Fibroblast of pulmonary artery (primary cell): ENCODE measurements at regions not wholly inside any gene's neighbourhood (a gene's known extent, or its start where the extent isn't known, plus 50 kb on each side); places are given as distances from the start of the nearest gene placed in this dataset.

ENCODE experiments used
- DNase-seq: peaks from one replicate; pipeline ENCODE4 v3.0.0-alpha.2; 2010; ENCODE audit warnings: low read depth
- H3K4me3 ChIP-seq: replicated peaks from 2 replicates; pipeline ENCODE4 v1.5.1; 2011; ENCODE audit warnings: low read depth, mild to moderate bottlenecking, control low read depth, low read length, moderate library complexity
- CTCF ChIP-seq: IDR thresholded peaks from 2 replicates; pipeline ENCODE4 v1.5.1; 2011; ENCODE audit warnings: mild to moderate bottlenecking, control low read depth, low read length, inconsistent platforms; ENCODE audit errors: missing control alignments

DNA sequence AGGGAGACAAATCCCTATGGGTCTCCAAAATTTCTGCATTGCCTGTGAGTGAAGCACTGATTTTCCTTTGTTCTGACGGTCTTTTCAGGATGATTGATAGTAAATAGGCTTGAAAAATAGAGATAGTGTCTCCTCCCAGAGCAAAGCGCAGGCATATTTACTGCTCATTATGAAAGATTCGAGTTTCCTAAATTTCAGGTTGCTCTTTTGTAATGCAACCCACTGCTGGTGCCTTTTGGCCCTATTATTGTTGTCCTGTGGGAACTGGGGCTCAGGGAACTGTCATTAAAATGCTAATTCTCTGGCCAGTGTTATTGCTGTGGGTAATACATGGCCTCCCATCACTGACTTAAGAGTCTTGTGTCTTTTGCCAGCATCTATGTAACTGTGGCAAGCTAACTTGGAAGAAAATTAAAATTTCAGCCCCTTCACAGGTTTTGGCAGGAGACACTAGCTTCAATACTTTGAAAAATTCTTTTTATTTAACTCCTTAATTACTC is 754.1 kb upstream of the MAP3K7 start:
- no peak overlapping the region for H3K4me3 ChIP-seq
- no peak for DNase-seq
- TF ChIP-seq CTCF = no peak

DNA sequence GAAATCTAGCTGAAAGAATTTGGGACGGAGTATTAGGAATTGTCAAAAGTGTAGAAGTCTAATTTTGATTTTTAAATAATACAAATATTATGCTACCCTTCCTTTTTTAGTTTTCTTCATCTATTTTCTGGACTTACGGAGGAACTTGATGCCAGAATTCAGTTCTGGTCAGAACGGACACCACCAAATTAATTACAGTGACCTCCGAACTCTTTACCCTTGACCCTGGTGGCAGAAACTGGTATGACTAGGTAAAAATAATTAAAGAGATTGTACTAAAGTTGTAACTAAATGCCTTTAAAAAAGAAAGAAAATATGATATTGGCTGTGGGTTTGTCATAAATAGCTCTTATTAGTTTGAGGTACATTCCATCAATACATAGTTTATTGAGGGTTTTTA is 751.1 kb upstream of the MAP3K7 start:
- TF ChIP-seq CTCF = no peak
- no peak for DNase-seq
- H3K4me3 ChIP-seq = no peak overlapping the region

- TF ChIP-seq CTCF = no peak
- DNase-seq = no peak
- H3K4me3 ChIP-seq = no peak overlapping the region
These were observed 744.0 kb upstream of the MAP3K7 start for GRCh38 chr6:91330896-91331295.

GRCh38 chr6:91328241-91328640 is 741.4 kb upstream of the MAP3K7 start:
- no peak for TF ChIP-seq CTCF
- H3K4me3 ChIP-seq = no peak overlapping the region
- no peak for DNase-seq

DNA sequence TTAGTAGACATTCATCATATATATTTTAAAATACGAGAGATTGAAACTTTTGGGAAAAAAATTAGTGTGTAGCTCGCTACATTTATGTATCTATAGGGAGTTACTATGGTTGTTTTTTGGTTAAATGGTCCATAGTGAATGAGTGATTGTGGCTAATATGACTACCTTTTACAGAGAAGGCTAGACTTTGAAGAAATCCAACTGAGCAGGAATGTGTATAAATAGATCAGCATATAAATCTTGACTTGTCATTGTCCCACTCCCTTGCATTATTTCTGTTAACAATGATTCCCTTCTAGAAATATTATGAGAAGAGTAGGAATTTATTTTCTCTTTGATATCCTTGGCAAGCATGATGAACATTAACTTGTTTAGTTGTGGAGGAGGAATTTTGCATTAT is 737.8 kb upstream of the MAP3K7 start:
- no peak for TF ChIP-seq CTCF
- H3K4me3 ChIP-seq = no peak overlapping the region
- DNase-seq = no peak

- DNase-seq = no peak
- no peak overlapping the region for H3K4me3 ChIP-seq
- no peak for TF ChIP-seq CTCF
These were observed 731.1 kb upstream of the MAP3K7 start for GRCh38 chr6:91317984-91318383.

DNA sequence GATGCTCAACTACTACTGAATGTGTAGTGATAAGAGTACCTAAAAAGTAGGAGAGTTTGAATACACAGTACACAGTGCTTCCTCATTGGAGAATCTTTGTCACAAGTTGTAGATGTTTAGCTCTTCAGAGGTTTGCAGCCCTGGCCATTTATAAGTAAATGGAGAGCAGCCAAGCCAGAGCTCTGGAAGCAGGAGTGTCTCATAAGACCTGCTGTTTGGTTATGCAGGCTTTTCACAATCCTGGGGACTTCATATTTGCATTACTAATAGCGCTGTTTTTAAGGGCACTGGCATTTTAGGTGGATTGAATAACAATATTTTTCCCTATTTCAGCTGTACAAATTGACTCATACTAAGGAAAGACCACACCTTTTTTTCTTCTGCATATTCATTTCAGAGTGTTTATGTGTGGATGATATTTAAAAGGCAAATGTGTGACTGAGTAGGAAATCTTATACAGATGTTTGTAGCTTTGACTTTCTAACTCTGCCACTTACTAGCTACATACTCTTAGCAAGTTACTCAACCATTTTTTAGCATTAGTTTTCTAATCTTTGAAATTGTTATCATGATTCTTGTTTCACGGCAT is 730.5 kb upstream of the MAP3K7 start:
- no peak for DNase-seq
- TF ChIP-seq CTCF = no peak

More for the DNA sequence above, 730.5 kb upstream of the MAP3K7 start:
- no peak overlapping the region for H3K4me3 ChIP-seq
